ENCODE measurements at regions not wholly inside any gene's neighbourhood (a gene's known extent, or its start where the extent isn't known, plus 50 kb on each side); places are given as distances from the start of the nearest gene placed in this dataset.

- intact Hi-C loops (cut with micrococcal nuclease): no loop called here
- Histone ChIP-seq H4K20me1 (ENCODE audit: insufficient read depth) (no peaks in the 10 kb centered on the region), H3K27ac (ENCODE audit: low read depth, low read length) (no peak overlapping the region), H3K9ac (ENCODE audit: low read length) (no peak overlapping the region), H3K4me2 (ENCODE audit: low read length) (no peak overlapping the region), H3K9me2 (ENCODE audit: insufficient read depth) (no peaks in the 10 kb centered on the region), H3K4me1 (ENCODE audit: control insufficient read depth in 1 of 2, insufficient read depth in 2 of 2, low read length in 2 of 2) (peaks cover 0 to 10% of the 10 kb centered on the region in 2 experiments; a peak in 2 of 4 replicates), H3K79me2 (ENCODE audit: insufficient read depth, low read length) (no peaks in the 10 kb centered on the region), H3K36me3 (ENCODE audit: control insufficient read depth in 1 of 2, insufficient read depth in 2 of 2, low read length in 2 of 2) (no peaks in the 10 kb centered on the region), H3K27me3 (ENCODE audit: insufficient read depth, low read length) (peaks cover 46% of the 10 kb centered on the region), H3K4me3 (replicated peaks in 1 of 2; ENCODE audit: low read depth in 1 of 2, low read length in 2 of 2) (no peak overlapping the region), H3K9me3 (ENCODE audit: control insufficient read depth in 1 of 2, insufficient read depth in 1 of 2, low read depth in 1 of 2, low read length in 2 of 2) (no peaks in the 10 kb centered on the region), H2AFZ (ENCODE audit: low read depth, low read length, poor library complexity, severe bottlenecking) (no peak overlapping the region)
- no peak for ATAC-seq
- no peak for DNase-seq (ENCODE audit: low read depth, low spot score)
- BruUV-seq (replicated peaks): no TSS peak
- TF ChIP-seq SRF (IDR thresholded peaks at IDR 0.05; ENCODE audit: low read depth) (no peak), ZBTB33 (IDR thresholded peaks at IDR 0.05; ENCODE audit: extremely low read depth, insufficient replicate concordance, low read length) (no peak), YY1 (IDR thresholded peaks at IDR 0.05; ENCODE audit: extremely low read depth, insufficient replicate concordance, low read depth, low read length) (no peak), SP1 (IDR thresholded peaks at IDR 0.05; ENCODE audit: low read depth) (no peak), RAD21 (IDR thresholded peaks at IDR 0.05; ENCODE audit: low read depth) (no peak), EGR1 (IDR thresholded peaks at IDR 0.05; ENCODE audit: low read depth) (no peak), ATF3 (IDR thresholded peaks at IDR 0.05) (no peak), MAX (IDR thresholded peaks at IDR 0.05) (no peak)
- TF ChIP-seq, protein P1, sequence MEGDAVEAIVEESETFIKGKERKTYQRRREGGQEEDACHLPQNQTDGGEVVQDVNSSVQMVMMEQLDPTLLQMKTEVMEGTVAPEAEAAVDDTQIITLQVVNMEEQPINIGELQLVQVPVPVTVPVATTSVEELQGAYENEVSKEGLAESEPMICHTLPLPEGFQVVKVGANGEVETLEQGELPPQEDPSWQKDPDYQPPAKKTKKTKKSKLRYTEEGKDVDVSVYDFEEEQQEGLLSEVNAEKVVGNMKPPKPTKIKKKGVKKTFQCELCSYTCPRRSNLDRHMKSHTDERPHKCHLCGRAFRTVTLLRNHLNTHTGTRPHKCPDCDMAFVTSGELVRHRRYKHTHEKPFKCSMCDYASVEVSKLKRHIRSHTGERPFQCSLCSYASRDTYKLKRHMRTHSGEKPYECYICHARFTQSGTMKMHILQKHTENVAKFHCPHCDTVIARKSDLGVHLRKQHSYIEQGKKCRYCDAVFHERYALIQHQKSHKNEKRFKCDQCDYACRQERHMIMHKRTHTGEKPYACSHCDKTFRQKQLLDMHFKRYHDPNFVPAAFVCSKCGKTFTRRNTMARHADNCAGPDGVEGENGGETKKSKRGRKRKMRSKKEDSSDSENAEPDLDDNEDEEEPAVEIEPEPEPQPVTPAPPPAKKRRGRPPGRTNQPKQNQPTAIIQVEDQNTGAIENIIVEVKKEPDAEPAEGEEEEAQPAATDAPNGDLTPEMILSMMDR (IDR thresholded peaks at IDR 0.05 in 2 of 3, conservative IDR thresholded peaks at IDR 0.05 in 1 of 3; ENCODE audit: borderline replicate concordance in 1 of 3, insufficient read depth in 1 of 3, low read depth in 2 of 3, low read length in 2 of 3): no peak
- ChIA-PET CTCF (interaction anchor here (4.0 kb wide), 1 partner anchor 17 kb away, joined by 15 read pairs; no protein-coding TSS in a partner anchor), POLR2A (no interaction called here), RAD21 (ENCODE audit: low non-redundant PET in 1 of 2, low total read pairs in 2 of 2, uncharacterized antibody in 2 of 2, unreplicated experiment in 2 of 2) (no interaction called here)
These were observed 449.9 kb downstream of the PTPRU start for GRCh38 chr1:29686012-29686930.

Measured in HCT116 (cell line).